Prostate gland (tissue), 2 donors: ENCODE measurements at regions not wholly inside any gene's neighbourhood (a gene's known extent, or its start where the extent isn't known, plus 50 kb on each side); places are given as distances from the start of the nearest gene placed in this dataset.

Source experiments
- POLR2A ChIP-seq: fragments of 450-650 bp; IDR thresholded peaks from one replicate; pipeline ENCODE4 v1.6.1; 2016; ENCODE audit warnings: antibody characterized with exemption, mild to moderate bottlenecking
- POLR2AphosphoS5 ChIP-seq: sonication (generic); formaldehyde crosslinking; IDR thresholded peaks from one replicate; pipeline ENCODE4 v1.6.1; 2017; ENCODE audit warnings: antibody characterized with exemption
- TF ChIP-seq, protein P1 (sequence below), 4 experiments: fragments of 200-600 bp in 2 of 4; fragments of 450-650 bp in 2 of 4; sonication (generic) in 2 of 4; IDR thresholded peaks; 1 replicate in 3 of 4; 2 replicates in 1 of 4; pipeline ENCODE4 v1.5.1; 2016 to 2019; ENCODE audit warnings: antibody characterized with exemption in 4 of 4, mild to moderate bottlenecking in 2 of 4, moderate library complexity in 2 of 4

DNA sequence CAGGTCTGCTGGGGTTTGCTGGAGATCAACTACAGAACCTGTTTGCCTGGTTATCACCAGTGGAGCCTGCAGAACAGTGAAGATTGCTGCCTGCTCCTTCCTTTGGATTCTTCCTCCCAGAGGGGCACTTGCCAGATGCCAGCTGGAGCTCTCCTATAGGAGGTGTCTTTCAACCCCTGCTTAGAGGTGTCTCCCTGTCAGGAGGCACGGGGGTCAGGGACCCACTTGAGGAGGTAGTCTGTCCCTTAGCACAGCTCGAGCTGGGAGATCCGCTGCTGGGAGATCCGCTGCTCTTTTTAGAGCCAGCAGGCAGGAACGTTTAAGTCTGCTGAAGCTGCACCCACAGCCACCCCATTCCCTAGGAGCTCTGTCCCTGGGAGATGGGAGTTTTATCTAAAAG is 1806.3 kb upstream of the ADGRL3 start:
- TF ChIP-seq, protein P1, sequence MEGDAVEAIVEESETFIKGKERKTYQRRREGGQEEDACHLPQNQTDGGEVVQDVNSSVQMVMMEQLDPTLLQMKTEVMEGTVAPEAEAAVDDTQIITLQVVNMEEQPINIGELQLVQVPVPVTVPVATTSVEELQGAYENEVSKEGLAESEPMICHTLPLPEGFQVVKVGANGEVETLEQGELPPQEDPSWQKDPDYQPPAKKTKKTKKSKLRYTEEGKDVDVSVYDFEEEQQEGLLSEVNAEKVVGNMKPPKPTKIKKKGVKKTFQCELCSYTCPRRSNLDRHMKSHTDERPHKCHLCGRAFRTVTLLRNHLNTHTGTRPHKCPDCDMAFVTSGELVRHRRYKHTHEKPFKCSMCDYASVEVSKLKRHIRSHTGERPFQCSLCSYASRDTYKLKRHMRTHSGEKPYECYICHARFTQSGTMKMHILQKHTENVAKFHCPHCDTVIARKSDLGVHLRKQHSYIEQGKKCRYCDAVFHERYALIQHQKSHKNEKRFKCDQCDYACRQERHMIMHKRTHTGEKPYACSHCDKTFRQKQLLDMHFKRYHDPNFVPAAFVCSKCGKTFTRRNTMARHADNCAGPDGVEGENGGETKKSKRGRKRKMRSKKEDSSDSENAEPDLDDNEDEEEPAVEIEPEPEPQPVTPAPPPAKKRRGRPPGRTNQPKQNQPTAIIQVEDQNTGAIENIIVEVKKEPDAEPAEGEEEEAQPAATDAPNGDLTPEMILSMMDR (IDR thresholded peaks at IDR 0.05), result no peak
- TF ChIP-seq POLR2AphosphoS5 (no peak), POLR2A (no peak)
